HuH-7 (cell line): ENCODE measurements at regions not wholly inside any gene's neighbourhood (a gene's known extent, or its start where the extent isn't known, plus 50 kb on each side); places are given as distances from the start of the nearest gene placed in this dataset.
"Not testable (repeated sequence)": the region's sequence is repeated elsewhere in the genome, so short reads cannot be mapped to it uniquely, and the experiment has no call there.

Source experiments
- DNase-seq: peaks from one replicate; pipeline ENCODE4 v3.0.0; 2011; ENCODE audit warnings: low spot score

- no peak for DNase-seq
These were observed 304.6 kb downstream of the MTX2 start for GRCh38 chr2:176573612-176574483.

GRCh38 chr2:176574484-176575236 lies 305.4 kb downstream of the MTX2 start:
- DNase-seq, result no peak

GRCh38 chr2:176575237-176575744 lies 306.0 kb downstream of the MTX2 start:
- no peak for DNase-seq

- DNase-seq, result no peak
These were observed 307.8 kb downstream of the MTX2 start for GRCh38 chr2:176577054-176577453.

GRCh38 chr2:176578292-176578691 lies 309.1 kb downstream of the MTX2 start:
- not testable (repeated sequence) for DNase-seq

GRCh38 chr2:176579608-176580007 lies 310.4 kb downstream of the MTX2 start:
- peak; percentile 32 for DNase-seq

- no peak for DNase-seq
These were observed 312.4 kb downstream of the MTX2 start for GRCh38 chr2:176581557-176582165.

- no peak for DNase-seq
These were observed 312.9 kb downstream of the MTX2 start for GRCh38 chr2:176582176-176582575.

- DNase-seq, result no peak
These were observed 313.8 kb downstream of the MTX2 start for GRCh38 chr2:176582990-176583481.

GRCh38 chr2:176583607-176584006 lies 314.4 kb downstream of the MTX2 start:
- no peak for DNase-seq

- DNase-seq, result peak; percentile 13
These were observed 315.1 kb downstream of the MTX2 start for GRCh38 chr2:176584333-176584732.

- DNase-seq, result no peak
These were observed 316.0 kb downstream of the MTX2 start for GRCh38 chr2:176585291-176585690.

- DNase-seq, result no peak
These were observed 316.5 kb downstream of the MTX2 start for GRCh38 chr2:176585791-176586190.

GRCh38 chr2:176589287-176589686 lies 320.0 kb downstream of the MTX2 start:
- DNase-seq, result no peak

- DNase-seq, result no peak
These were observed 320.7 kb downstream of the MTX2 start for GRCh38 chr2:176589825-176590440.

- no peak for DNase-seq
These were observed 323.0 kb downstream of the MTX2 start for GRCh38 chr2:176592216-176592615.

- no peak for DNase-seq
These were observed 326.7 kb downstream of the MTX2 start for GRCh38 chr2:176595986-176596385.

- DNase-seq, result no peak
These were observed 328.7 kb downstream of the MTX2 start for GRCh38 chr2:176597916-176598315.

- DNase-seq, result no peak
These were observed 329.1 kb downstream of the MTX2 start for GRCh38 chr2:176598351-176598750.

GRCh38 chr2:176599796-176600485 lies 330.7 kb downstream of the MTX2 start:
- DNase-seq, result no peak

- no peak for DNase-seq
These were observed 331.8 kb downstream of the MTX2 start for GRCh38 chr2:176601066-176601465.
